Testis (tissue), 2 donors: ENCODE measurements at regions not wholly inside any gene's neighbourhood (a gene's known extent, or its start where the extent isn't known, plus 50 kb on each side); places are given as distances from the start of the nearest gene placed in this dataset.
"Not testable (repeated sequence)": the region's sequence is repeated elsewhere in the genome, so short reads cannot be mapped to it uniquely, and the experiment has no call there.

Source experiments
- DNase-seq: peaks from one replicate; pipeline ENCODE4 v3.0.0-alpha.2; 2019
- H3K27ac ChIP-seq, 2 donors: fragments of 200-600 bp; sonication (generic); one replicate each; pipeline ENCODE4 v1.5.1; 2019
- H3K27me3 ChIP-seq: fragments of 200-600 bp; sonication (generic); one replicate; pipeline ENCODE4 v1.5.1; 2019
- H3K36me3 ChIP-seq: fragments of 200-600 bp; sonication (generic); one replicate; pipeline ENCODE4 v1.5.1; 2017; ENCODE audit warnings: low read depth; ENCODE audit errors: missing control alignments
- H3K4me1 ChIP-seq: fragments of 200-600 bp; sonication (generic); one replicate; pipeline ENCODE4 v1.5.1; 2019
- H3K4me3 ChIP-seq, 2 donors: fragments of 200-600 bp; sonication (generic); one replicate each; pipeline ENCODE4 v1.5.1; 2017 to 2019
- H3K9me3 ChIP-seq: fragments of 200-600 bp; sonication (generic); one replicate; pipeline ENCODE4 v1.5.1; 2017
- POLR2A ChIP-seq: fragments of 450-650 bp; IDR thresholded peaks from one replicate; pipeline ENCODE4 v1.6.1; 2017; ENCODE audit warnings: antibody characterized with exemption, mild to moderate bottlenecking, moderate library complexity
- WGBS, 2 donors: methylation state at CpG; one replicate each; pipeline ENCODE4 v1.1.5; 2018; 5-methylcytosine and 5-hydroxymethylcytosine counted together
- intact Hi-C: fragments of 100-400 bp; cut with DNase I; formaldehyde crosslinking; loops from one replicate; pipeline ENCODE4 v1.15.1; 2023; ENCODE audit warnings: low total_unique reads
- TF ChIP-seq, protein P1 (sequence below), 3 experiments: fragments of 450-650 bp in 2 of 3; fragments of 200-600 bp in 1 of 3; sonication (generic) in 1 of 3; IDR thresholded peaks; one replicate each; pipeline ENCODE4 v1.5.1; 2016 to 2019; ENCODE audit warnings: antibody characterized with exemption in 3 of 3, mild to moderate bottlenecking in 2 of 3, moderate library complexity in 1 of 3

DNA sequence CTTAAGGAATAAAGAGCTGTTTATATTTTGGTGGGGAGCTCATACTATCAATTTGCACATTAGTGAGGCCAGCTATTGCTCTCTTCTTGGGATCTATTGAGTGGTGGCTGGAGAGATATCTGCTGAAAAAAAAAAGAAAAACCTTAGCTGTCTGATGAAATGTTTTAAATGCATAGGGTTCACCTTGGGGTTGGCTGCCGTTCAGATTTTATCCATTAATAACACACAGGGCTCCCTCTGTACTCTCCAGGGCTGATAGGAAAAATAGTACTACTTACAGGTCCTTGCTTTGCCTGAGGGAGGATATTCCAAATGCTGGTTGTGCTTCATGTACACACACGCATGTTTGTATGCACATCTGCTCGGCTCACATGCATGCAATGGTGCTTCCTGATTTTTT lies 803.7 kb downstream of the MCTP2 start:
- no peak for TF ChIP-seq POLR2A
- TF ChIP-seq, protein P1, sequence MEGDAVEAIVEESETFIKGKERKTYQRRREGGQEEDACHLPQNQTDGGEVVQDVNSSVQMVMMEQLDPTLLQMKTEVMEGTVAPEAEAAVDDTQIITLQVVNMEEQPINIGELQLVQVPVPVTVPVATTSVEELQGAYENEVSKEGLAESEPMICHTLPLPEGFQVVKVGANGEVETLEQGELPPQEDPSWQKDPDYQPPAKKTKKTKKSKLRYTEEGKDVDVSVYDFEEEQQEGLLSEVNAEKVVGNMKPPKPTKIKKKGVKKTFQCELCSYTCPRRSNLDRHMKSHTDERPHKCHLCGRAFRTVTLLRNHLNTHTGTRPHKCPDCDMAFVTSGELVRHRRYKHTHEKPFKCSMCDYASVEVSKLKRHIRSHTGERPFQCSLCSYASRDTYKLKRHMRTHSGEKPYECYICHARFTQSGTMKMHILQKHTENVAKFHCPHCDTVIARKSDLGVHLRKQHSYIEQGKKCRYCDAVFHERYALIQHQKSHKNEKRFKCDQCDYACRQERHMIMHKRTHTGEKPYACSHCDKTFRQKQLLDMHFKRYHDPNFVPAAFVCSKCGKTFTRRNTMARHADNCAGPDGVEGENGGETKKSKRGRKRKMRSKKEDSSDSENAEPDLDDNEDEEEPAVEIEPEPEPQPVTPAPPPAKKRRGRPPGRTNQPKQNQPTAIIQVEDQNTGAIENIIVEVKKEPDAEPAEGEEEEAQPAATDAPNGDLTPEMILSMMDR (IDR thresholded peaks at IDR 0.05): no peak
- H3K27me3 ChIP-seq: no peaks in the 10 kb centered on the region
- no peaks in the 10 kb centered on the region for H3K36me3 ChIP-seq
- no peaks in the 10 kb centered on the region for H3K4me1 ChIP-seq
- no peak overlapping the region for H3K4me3 ChIP-seq
- H3K27ac ChIP-seq: no peak overlapping the region
- intact Hi-C loops: no loop called here
- no peaks in the 10 kb centered on the region for H3K9me3 ChIP-seq
- no peak for DNase-seq
- WGBS, 2 donors: 71 to 81% methylated on average over 3 of the region's 3 CpGs

DNA sequence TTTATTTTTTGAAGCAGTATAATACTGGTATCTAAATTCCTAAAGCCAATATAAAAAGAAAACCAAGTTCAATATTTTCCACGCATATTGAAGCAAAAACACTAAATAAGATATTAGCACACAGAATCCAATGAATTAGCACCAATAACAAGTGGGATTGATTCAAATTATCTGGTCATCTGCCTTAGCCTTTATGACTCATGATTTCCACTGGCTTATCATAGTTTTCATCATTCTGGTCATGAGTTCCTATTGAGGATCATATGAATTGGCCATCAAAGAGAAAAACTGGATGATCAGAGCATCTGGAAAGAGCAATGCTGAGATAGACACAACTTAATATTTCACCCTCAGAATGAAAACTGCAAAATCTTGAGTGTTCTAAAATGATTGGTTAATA lies 809.9 kb downstream of the MCTP2 start:
- intact Hi-C loops: no loop called here
- WGBS, 2 donors: 91 to 95% methylated on average over 1 of the region's 1 CpG
- Histone ChIP-seq H3K36me3 (no peaks in the 10 kb centered on the region), H3K4me3 (no peak overlapping the region), H3K27ac (no peak overlapping the region), H3K27me3 (no peaks in the 10 kb centered on the region), H3K9me3 (no peaks in the 10 kb centered on the region), H3K4me1 (no peaks in the 10 kb centered on the region)
- TF ChIP-seq, protein P1 (IDR thresholded peaks at IDR 0.05): no peak
- no peak for TF ChIP-seq POLR2A
- DNase-seq: no peak

DNA sequence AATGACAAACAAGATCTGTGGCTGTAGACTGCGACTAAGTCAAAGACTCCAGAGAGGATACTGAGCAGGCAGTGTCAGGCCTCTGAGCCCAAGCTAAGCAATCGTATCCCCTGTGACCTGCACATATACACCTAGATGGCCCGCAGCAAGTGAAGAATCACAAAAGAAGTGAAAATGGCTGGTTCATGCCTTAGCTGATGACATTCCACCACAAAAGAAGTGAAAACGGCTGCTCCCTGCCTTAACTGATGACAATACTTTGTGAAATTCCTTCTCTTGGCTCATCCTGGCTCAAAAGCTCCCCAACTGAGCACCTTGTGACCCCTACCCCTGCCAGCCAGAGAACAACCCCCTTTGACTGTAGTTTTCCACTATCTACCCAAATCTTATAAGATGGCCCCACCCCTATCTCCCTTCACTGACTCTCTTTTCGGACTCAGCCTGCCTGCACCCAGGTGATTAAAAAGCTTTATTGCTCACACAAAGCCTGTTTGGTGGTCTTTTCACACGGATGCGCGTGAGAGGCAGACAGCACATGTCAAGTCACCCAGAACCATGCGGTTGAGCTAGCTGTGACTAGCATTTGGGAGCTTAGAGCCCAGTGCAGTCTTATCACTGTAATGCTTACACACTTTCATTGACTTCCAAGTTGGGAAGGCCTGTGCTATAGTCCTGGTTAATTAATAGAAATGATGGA lies 812.0 kb downstream of the MCTP2 start:
- WGBS, 2 donors: 89 to 93% methylated on average over 9 of the region's 9 CpGs
- H3K27ac ChIP-seq, H3K4me3 ChIP-seq, H3K27me3 ChIP-seq, DNase-seq, H3K4me1 ChIP-seq, H3K9me3 ChIP-seq, intact Hi-C loops, H3K36me3 ChIP-seq: not testable (repeated sequence)

DNA sequence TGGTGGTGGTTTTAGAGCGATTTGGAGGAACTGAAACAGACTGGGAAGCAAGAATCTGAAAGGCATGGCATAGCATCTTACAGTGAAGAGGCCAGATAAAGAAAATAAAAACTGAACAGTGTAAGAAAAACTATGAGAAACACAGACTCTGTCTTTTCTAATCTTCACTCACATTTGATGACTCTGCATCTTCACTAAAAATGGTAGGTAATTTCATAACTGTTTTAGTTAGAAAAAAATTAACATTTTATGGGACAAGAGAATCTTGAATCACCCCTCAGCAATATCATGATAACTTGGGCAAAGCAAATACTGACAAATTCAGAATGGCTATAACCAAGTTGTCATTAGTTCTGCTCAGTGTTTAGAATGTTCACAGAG lies 812.6 kb downstream of the MCTP2 start:
- Histone ChIP-seq H3K27me3 (no peaks in the 10 kb centered on the region), H3K4me3 (no peak overlapping the region), H3K36me3 (no peaks in the 10 kb centered on the region), H3K9me3 (no peaks in the 10 kb centered on the region), H3K27ac (no peak overlapping the region), H3K4me1 (no peaks in the 10 kb centered on the region)
- DNase-seq: no peak
- TF ChIP-seq, protein P1 (IDR thresholded peaks at IDR 0.05): no peak
- TF ChIP-seq POLR2A: no peak
- intact Hi-C loops: no loop called here
- WGBS, 2 donors: 74% methylated on average over 1 of the region's 1 CpG

DNA sequence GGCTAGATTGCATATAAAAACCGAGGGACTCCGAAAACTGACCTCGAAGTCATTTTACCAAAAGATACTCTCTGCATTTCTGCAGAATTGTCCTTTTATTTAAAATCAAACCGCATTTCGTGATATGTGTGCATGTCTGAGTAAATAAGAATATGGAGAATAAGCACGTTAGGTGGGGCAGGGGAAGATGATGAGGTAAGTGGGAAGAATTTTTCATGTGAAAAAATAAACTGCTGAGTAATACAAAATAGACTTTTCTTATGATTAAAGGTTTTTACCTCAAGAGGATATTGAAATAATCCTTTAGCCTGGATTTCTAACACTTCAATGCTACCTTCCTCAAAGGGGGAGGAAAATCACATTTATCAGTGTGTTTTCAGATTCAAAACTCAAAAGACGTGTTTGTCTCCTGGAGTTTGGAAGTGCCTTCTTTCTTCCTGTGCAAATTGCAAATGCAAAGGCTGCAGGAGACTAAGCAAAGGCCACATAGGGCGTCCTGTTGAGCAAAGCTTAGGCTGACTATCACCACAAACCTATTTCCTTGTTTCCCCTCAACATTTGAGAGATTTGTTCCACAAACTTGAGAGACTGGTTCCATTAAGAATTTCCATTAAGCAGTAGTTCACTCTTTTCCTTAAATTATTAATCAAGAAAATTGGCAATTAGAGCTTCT lies 813.5 kb downstream of the MCTP2 start:
- Histone ChIP-seq H3K36me3 (no peaks in the 10 kb centered on the region), H3K4me3 (no peak overlapping the region), H3K27ac (no peak overlapping the region), H3K9me3 (no peaks in the 10 kb centered on the region), H3K4me1 (no peaks in the 10 kb centered on the region), H3K27me3 (no peaks in the 10 kb centered on the region)
- no peak for TF ChIP-seq POLR2A
- TF ChIP-seq, protein P1 (IDR thresholded peaks at IDR 0.05): no peak
- no peak for DNase-seq
- intact Hi-C loops: no loop called here
- WGBS, 2 donors: 81 to 82% methylated on average over 8 of the region's 8 CpGs
